ENCODE measurements at regions not wholly inside any gene's neighbourhood (a gene's known extent, or its start where the extent isn't known, plus 50 kb on each side); places are given as distances from the start of the nearest gene placed in this dataset.

DNA sequence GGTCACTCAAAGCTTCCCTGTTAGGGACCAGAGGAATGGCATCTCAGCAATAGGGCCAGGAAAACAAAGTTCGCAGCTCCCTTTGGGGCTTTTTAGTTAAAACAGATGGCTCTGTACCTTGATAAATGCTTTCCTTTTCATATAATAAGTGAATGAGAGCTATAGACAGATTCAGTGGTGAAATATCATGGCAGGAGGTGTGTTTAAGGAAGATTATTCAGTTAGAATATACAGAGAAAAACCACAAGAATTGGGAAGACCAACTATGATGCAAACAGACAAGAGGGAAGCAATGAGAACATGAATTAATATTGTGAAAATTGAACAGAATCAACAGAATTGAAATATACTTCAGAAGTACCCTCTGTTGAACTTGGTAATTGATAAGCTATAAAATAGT, 379.4 kb downstream of the PLPP3 start:
- in situ Hi-C loops (cut with HindIII; ENCODE audit: low pct_unique_long_range_greater_than_20kb, low sequenced_read_pairs), result no loop called here
- no peak for DNase-seq (ENCODE audit: low read depth, low spot score)

DNA sequence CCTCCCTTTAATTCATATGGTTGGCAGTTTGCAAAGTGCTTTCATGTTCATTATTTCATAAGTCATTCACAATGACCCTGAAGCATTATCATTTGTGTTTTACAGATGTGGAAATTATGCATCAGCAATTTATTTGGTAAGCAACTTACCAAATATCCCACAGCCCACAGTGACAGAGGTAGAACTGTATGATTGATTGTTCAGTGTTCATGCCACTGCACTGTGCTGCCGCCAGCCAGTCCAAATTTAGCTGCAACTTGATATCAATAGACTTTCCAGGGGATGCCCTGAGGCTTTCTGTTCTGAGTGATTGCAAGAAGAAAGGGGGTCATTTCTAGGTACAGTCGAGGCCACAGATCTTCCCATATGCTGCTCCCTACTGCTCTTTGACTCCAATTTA, 380.3 kb downstream of the PLPP3 start:
- in situ Hi-C loops (cut with HindIII; ENCODE audit: low pct_unique_long_range_greater_than_20kb, low sequenced_read_pairs), result no loop called here
- DNase-seq (ENCODE audit: low read depth, low spot score), result no peak

DNA sequence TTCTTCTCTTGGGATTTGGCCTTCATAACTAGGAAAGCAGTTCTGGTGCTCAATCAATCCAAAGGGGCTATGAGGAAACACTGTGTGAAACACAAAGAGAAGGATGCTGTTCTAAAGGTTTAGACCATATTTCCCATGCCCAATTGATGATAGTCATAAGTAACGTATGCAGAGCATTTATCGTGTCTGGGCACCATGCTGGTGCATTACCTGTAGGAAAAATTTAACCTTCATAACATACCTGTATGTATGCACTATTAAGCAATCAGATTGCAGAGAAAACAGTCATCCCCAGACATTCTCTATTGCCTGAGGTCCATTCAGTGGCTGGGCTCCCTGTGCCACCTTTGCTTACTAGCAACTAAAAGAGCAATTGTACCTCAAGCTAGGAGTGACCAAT, 381.4 kb downstream of the PLPP3 start:
- no peak for DNase-seq (ENCODE audit: low read depth, low spot score)
- in situ Hi-C loops (cut with HindIII; ENCODE audit: low pct_unique_long_range_greater_than_20kb, low sequenced_read_pairs), result no loop called here

DNA sequence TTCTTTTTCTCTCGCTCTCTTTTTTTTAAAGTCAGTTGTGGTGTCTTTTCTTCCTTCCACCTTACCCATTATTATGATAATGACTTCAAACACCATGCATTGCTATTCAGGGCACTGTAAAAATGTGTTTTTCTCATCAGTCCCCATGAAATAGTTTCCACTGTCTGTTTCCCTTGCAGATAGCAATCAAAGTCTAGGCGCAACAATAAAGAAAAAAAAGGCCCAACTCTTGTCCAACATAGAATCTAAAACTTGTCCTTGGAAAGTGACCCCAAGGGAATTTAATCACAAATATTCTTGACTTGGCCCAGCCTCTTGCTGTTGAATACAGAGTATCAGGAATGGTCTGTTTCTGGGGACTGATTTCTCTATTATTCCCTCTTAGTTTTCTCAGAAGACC, 382.5 kb downstream of the PLPP3 start:
- in situ Hi-C loops (cut with HindIII; ENCODE audit: low pct_unique_long_range_greater_than_20kb, low sequenced_read_pairs), result no loop called here
- DNase-seq (ENCODE audit: low read depth, low spot score), result no peak

DNA sequence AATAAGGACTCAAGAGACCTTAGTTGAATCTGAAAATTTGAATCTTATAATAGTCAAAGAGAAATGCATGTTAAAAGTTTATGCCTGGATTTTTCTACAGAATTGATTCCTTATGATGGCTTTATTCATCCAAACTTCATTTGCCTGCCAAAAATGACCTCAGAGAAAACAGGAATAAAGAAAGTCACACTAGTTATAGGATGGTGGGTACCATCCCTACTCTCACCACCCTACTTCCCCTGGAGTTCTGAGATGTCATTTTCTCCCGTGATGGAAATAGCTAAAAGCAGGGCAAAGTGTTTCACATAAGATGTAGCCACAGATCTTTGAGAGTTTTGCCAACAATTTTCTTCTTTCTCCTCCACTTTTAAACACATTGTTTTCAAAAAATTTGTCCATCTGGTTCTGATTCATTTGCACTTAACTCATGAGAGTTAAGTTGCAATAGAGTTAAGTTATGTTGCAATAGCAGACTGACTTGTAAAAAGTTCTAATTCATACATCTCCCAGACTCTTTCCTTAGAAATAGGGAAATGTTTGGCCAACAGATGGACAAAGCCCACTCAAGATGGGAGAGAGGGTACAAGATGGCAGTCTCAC, 384.6 kb downstream of the PLPP3 start:
- in situ Hi-C loops (cut with HindIII; ENCODE audit: low pct_unique_long_range_greater_than_20kb, low sequenced_read_pairs), result no loop called here
- no peak for DNase-seq (ENCODE audit: low read depth, low spot score)

DNA sequence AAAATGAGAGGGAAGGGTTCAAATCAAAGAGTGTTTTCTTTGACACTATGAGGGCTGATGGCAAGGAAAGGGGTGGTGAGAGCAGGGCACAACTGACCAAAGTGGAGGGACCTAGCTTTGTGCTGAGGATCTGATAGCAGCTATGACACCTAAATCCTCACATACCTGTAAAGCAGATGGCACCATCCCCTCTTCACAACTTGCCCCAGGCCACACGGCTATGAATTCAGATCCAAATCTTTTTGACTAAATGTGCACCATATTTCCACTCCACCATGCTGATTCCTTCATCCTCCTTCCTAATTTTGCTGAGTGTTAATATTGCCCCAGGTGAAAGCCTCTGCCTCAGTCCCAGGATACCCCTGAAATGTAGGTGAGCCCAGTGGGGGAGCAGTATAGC, 385.7 kb downstream of the PLPP3 start:
- in situ Hi-C loops (cut with HindIII; ENCODE audit: low pct_unique_long_range_greater_than_20kb, low sequenced_read_pairs), result no loop called here
- no peak for DNase-seq (ENCODE audit: low read depth, low spot score)

DNA sequence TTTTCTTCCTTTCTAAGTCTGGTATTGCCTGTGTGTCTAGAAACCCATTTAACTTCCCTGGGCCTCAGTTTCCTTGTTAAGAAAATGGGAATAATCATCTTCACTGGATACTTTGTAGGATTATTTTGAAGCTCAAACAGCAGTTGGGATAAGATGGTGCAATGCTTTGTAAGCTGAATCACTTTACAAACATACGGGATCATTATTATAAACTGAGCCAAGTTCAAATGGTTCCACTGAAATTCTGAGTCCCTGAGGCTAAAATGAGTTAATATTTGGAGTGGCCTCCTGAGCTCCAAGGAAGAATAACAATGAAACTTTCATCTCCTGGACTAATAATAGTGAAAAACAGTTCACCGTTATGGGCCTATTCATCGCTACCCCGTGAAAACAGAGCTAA, 388.0 kb downstream of the PLPP3 start:
- no peak for DNase-seq (ENCODE audit: low read depth, low spot score)
- in situ Hi-C loops (cut with HindIII; ENCODE audit: low pct_unique_long_range_greater_than_20kb, low sequenced_read_pairs), result no loop called here

DNA sequence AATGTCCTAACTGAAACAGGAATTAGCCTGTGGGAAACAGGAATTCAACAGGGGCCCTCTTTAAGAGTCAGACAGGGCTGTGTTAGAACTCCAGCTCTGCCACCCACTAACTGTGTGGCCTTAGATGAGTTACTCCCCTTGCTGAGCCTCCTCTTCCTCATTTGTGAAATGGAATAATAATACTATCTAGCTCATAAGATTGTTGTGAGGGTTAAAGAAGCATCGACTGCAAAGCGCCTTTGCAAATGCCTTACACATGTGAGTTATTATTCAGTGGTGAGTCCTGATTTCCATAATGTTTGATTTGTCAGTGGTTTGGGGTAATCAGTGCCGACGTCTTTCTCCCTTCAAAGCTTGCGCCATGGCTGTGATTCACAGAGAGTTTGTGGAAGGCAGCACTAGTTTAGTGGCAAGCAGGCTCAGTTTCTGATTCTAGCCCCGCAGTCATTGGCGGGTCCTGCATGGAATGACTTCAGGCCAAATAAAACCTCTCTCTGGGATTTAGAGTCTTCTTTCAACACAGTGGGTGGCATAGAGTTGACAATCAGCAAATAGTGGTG, 388.5 kb downstream of the PLPP3 start:
- no peak for DNase-seq (ENCODE audit: low read depth, low spot score)
- in situ Hi-C loops (cut with HindIII; ENCODE audit: low pct_unique_long_range_greater_than_20kb, low sequenced_read_pairs), result no loop called here

DNA sequence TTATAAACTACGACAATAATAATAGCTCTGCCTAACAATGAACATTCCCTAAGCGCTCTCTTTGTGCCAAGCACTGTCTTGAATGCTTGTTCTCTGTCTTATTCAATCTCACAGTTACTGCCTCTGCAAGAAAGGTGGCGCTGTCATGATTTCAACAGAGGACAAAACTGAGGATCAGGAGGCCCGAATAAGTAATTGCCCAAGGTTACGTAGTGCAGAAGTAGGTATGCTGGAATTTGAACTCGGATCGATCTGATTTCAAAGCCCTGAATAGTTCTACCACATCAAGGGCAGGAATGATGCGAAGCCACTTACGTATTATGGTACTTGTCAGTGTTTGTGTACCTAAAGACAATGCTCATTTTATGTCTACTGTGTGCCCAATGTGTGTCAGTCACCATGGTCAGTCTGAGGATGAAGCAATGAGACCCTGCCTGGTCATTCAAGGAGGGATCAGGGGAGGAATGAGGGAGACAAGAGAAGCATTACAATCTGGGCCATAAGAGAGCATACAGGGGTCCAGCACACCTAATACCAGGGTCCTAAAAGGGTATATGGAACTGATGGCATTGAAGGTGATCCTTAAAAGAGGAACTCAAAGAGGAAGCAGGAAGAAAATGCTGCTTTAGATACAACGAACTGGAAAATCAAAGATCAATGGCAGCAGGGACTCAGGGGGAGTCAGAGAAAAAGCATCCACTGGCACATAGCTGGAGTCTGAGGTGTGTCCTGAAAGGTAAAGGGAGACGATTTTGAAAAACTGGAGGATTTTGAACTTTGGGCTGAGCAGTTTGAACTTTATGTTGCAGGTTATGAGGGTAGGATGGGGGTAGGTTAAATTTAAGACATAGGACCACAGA, 389.2 kb downstream of the PLPP3 start:
- DNase-seq (ENCODE audit: low read depth, low spot score), result peak; percentile 68
- in situ Hi-C loops (cut with HindIII; ENCODE audit: low pct_unique_long_range_greater_than_20kb, low sequenced_read_pairs), result no loop called here

DNA sequence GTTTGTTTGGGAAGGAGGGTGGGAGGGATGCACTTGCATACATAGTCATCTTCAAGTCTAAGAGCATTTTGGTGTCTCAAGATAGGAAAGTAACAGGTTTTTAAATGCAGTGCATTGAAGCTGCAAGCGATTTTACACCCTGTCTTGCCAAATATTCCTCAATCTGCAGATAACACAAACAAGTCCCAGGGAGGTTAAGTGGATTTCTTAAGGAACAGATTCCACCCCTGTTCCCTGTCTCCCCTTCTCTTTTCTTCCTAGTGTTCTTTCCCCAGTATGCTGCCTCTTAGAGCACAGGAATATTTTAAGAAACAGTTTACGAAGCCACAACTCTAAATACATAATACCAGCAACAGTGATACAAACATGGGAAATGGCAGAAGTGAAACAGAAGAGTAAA, 389.9 kb downstream of the PLPP3 start:
- DNase-seq (ENCODE audit: low read depth, low spot score), result no peak
- in situ Hi-C loops (cut with HindIII; ENCODE audit: low pct_unique_long_range_greater_than_20kb, low sequenced_read_pairs), result no loop called here

DNA sequence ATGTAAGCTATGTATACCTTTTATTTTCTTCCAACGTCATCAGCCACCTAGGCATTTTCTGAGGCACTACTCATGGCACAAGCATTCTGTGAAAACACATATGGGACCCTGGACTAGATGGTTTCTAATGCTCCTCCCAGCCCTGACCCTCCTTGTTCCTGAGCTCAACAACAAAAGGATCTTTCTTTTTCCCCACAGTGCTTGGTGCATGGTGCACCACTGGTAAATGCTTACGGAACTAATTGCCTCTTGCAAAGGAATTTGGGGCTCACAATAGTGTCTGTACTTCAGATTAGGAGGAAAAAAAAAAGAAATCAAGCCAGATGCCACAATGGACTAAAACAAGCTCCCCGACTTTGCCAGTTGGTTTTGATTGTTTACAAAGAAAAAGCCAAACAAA, 390.5 kb downstream of the PLPP3 start:
- no peak for DNase-seq (ENCODE audit: low read depth, low spot score)
- in situ Hi-C loops (cut with HindIII; ENCODE audit: low pct_unique_long_range_greater_than_20kb, low sequenced_read_pairs), result no loop called here

DNA sequence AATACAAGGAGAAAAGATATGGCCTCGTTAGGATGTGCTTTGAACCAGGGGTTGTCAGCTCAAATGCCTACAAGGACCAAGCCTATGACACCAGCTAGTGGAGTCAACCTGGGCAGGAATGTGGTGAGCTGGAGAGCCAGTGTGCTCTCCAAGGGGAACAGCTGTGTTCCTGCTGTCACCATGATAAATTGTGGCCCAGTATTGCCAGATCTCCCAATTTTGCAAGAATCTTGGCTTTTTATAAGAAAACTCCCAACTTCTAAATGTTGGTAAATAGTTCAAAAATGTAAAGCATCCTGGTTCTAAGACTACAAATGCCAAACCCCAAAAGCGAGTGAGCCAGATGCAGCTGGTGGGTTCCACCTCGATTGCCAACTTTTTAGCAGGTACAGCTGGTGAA, 391.1 kb downstream of the PLPP3 start:
- in situ Hi-C loops (cut with HindIII; ENCODE audit: low pct_unique_long_range_greater_than_20kb, low sequenced_read_pairs), result no loop called here
- no peak for DNase-seq (ENCODE audit: low read depth, low spot score)

DNA sequence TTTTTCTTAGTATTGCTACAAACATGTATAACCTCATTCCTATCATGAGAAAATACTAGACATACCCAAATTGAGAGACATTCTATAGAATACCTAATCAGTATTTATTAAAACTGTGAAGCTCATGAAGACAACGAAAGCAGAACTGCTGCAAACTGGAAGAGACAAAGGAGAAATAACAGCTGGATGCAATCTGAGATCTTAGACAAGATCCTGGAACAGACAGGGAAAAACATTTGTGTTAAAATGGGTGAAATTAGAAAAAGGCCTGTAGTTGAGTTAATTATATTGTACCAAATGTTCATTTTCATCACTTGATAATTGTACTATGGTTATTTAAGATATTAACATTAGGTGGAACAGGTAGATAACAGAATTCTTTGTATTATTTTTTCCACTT, 392.0 kb downstream of the PLPP3 start:
- no peak for DNase-seq (ENCODE audit: low read depth, low spot score)
- in situ Hi-C loops (cut with HindIII; ENCODE audit: low pct_unique_long_range_greater_than_20kb, low sequenced_read_pairs), result no loop called here

DNA sequence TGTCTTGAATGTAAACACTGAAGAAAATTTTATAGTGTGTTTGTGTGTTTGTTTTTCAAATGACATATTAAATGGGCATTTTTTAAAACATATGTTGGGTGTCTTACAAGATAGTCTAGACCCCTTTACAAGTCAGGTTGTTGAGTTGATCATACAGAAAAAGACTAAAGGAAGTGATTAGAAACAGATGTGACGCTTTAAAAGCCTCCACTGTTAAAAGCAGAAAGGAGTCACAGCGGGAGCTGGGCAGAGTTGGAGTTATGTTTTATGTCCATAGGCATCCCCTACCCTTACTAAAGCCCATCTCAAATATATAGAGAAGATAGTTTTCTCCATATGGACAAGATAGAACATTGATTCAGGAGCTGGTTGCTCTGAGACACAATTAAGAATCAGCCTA, 393.9 kb downstream of the PLPP3 start:
- in situ Hi-C loops (cut with HindIII; ENCODE audit: low pct_unique_long_range_greater_than_20kb, low sequenced_read_pairs), result no loop called here
- no peak for DNase-seq (ENCODE audit: low read depth, low spot score)

DNA sequence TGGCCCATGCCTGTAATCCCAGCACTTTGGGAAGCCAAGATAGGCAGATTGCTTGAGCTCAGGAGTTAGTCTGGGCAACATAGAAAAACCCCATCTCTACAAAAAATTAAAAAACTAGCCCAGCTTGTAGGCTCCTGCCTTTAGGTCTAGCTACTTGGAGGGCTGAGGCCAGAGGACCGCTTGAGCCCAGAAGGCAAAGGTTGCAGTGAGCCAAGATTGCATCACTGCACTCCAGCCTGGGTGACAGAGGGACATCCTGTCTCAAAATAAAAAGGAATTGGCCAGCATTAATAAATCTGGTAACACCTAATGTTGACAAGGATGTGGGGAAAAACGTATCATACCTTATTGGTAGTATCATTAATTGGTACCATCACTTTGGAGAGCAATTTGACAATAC, 396.2 kb downstream of the PLPP3 start:
- in situ Hi-C loops (cut with HindIII; ENCODE audit: low pct_unique_long_range_greater_than_20kb, low sequenced_read_pairs), result no loop called here
- DNase-seq (ENCODE audit: low read depth, low spot score), result no peak

DNA sequence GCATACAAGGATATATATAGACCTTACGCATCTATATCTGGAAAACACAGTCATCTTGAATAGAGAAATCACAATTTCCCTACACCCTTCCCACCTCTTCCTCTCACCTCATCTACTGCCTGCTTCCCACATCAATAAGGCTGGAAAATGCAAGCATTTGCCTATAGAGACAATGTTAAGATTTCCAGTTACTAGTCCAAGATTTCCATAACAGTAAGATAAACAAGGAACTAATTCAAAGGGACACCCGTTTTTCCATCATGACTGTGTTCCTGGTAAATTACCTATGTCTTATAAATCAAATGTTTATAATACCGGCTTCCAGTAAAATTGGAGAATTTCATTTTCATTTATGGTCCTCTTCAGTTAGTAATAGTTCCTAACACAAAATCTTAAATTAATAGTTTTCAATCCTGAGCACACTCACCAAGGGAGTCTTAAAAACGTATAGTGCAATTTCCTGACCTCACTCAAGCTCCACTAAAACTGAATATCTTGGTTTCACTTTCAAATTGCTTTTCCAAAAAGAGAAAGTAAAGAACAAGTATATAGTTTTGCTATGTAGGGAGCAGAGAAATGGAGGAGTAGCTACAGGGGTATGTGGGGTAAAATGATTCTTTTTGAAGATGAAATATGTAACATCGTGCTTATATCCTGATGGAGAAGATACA, 398.7 kb downstream of the PLPP3 start:
- no peak for DNase-seq (ENCODE audit: low read depth, low spot score)
- in situ Hi-C loops (cut with HindIII; ENCODE audit: low pct_unique_long_range_greater_than_20kb, low sequenced_read_pairs), result no loop called here

DNA sequence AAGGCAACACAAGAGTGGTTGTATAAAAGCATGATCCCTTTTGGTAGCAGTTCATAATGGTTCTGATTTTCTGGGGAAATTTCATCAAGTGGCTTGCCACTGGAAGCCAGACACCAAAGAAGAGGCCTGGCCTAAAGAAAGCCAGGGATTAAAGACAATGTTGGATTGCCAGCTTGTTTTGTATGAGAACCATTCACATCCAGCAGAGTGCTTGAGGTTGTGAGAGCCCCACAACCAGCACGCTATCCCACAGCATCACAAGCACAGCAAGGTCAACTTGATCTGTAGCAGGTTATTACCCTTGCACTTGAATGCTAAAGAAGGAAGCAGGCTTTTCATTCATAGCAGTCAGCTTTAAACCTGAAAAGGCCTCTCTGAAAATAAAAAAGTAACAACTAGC, 399.8 kb downstream of the PLPP3 start:
- in situ Hi-C loops (cut with HindIII; ENCODE audit: low pct_unique_long_range_greater_than_20kb, low sequenced_read_pairs), result no loop called here
- no peak for DNase-seq (ENCODE audit: low read depth, low spot score)

DNA sequence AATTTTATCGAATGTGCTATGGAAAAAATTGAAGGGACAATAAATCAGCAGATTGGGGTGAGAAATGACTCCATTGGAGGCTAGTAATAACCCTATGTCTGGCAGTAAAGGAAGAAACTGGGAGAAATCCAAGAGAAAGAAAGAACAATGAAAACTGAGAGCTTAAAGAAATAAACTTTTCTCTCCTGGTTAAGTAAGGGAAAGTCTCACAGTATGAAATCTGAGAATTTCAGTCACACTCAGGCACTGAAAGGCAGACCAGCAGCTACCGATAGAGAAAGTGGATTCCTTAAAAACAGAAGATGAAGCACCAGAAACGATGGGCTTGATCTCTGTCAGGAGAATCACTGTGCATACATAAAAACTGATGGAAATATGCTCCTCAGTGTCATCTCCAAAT, 404.2 kb downstream of the PLPP3 start:
- in situ Hi-C loops (cut with HindIII; ENCODE audit: low pct_unique_long_range_greater_than_20kb, low sequenced_read_pairs), result no loop called here
- DNase-seq (ENCODE audit: low read depth, low spot score), result no peak

Measured in SK-MEL-5 (cell line).